CD14-positive monocyte (primary cell): ENCODE measurements at regions not wholly inside any gene's neighbourhood (a gene's known extent, or its start where the extent isn't known, plus 50 kb on each side); places are given as distances from the start of the nearest gene placed in this dataset.

Experiments used
- DNase-seq, 3 donors: peaks; one replicate each; pipeline ENCODE4 v3.0.0-alpha.2; 2011 to 2022
- H2AFZ ChIP-seq: 2 replicates; pipeline ENCODE4 v1.6.0; 2012; ENCODE audit warnings: mild to moderate bottlenecking, low read depth, low read length, inconsistent platforms; ENCODE audit not compliant: insufficient read depth, poor library complexity, severe bottlenecking
- H3K27ac ChIP-seq, 2 donors: 1 replicate in 1 of 2; 2 replicates in 1 of 2; pipeline ENCODE4 v1.5.1; 2012 to 2013; ENCODE audit warnings: low read length in 2 of 2, control low read depth in 1 of 2, inconsistent platforms in 1 of 2, low read depth in 1 of 2, mild to moderate bottlenecking in 1 of 2
- H3K27me3 ChIP-seq, 2 donors: one replicate each; pipeline versions ENCODE4 v1.6.0 to v1.6.1; 2011 to 2013; ENCODE audit warnings: low read length in 2 of 2; ENCODE audit not compliant: control insufficient read depth in 2 of 2, insufficient read depth in 2 of 2
- H3K36me3 ChIP-seq, 2 donors: replicated peaks in 1 of 2; 1 replicate in 1 of 2; 2 replicates in 1 of 2; pipeline versions ENCODE4 v1.5.1 to v1.6.1; 2012 to 2013; ENCODE audit warnings: low read length in 2 of 2, control low read depth in 1 of 2, inconsistent platforms in 1 of 2, mild to moderate bottlenecking in 1 of 2; ENCODE audit not compliant: insufficient read depth in 2 of 2, control insufficient read depth in 1 of 2
- H3K4me1 ChIP-seq, 2 donors: 1 replicate in 1 of 2; 2 replicates in 1 of 2; pipeline versions ENCODE4 v1.5.1 to v1.6.1; 2012 to 2013; ENCODE audit warnings: low read length in 2 of 2, control low read depth in 1 of 2, inconsistent platforms in 1 of 2, mild to moderate bottlenecking in 1 of 2, moderate library complexity in 1 of 2; ENCODE audit not compliant: insufficient read depth in 2 of 2, control insufficient read depth in 1 of 2
- H3K4me2 ChIP-seq: replicated peaks from 2 replicates; pipeline ENCODE3; 2012; ENCODE audit warnings: low read length, moderate library complexity, mild to moderate bottlenecking; ENCODE audit not compliant: poor library complexity, severe bottlenecking; ENCODE audit errors: extremely low read depth
- H3K4me3 ChIP-seq, 3 experiments: fragments of 200-600 bp in 1 of 3; sonication (generic) in 1 of 3; replicated peaks in 1 of 3; 1 replicate in 2 of 3; 2 replicates in 1 of 3; pipeline ENCODE4 v1.5.1; 2011 to 2013; ENCODE audit warnings: low read length in 3 of 3, mild to moderate bottlenecking in 3 of 3, control low read depth in 2 of 3, low read depth in 2 of 3, inconsistent platforms in 1 of 3, moderate library complexity in 1 of 3
- H3K79me2 ChIP-seq: 2 replicates; pipeline ENCODE4 v1.6.0; 2012; ENCODE audit warnings: mild to moderate bottlenecking, control low read depth, inconsistent platforms, low read length, moderate library complexity; ENCODE audit not compliant: insufficient read depth
- H3K9ac ChIP-seq: 2 replicates; pipeline ENCODE4 v1.6.0; 2017; ENCODE audit warnings: low read length, mild to moderate bottlenecking; ENCODE audit not compliant: insufficient read depth, poor library complexity, severe bottlenecking
- H3K9me3 ChIP-seq, 2 donors: replicated peaks in 1 of 2; 1 replicate in 1 of 2; 2 replicates in 1 of 2; pipeline versions ENCODE4 v1.5.1 to v1.6.1; 2012 to 2013; ENCODE audit warnings: low read length in 2 of 2, control low read depth in 1 of 2; ENCODE audit not compliant: control insufficient read depth in 1 of 2, insufficient read depth in 1 of 2
- H4K20me1 ChIP-seq: 2 replicates; pipeline ENCODE4 v1.6.0; 2012; ENCODE audit warnings: mild to moderate bottlenecking, low read length, control low read depth, moderate library complexity; ENCODE audit not compliant: insufficient read depth
- H3K27ac Mint-ChIP-seq, 7 donors: one replicate each; pipeline ENCODE4 v1.8.0; 2020; ENCODE audit warnings: mild to moderate bottlenecking in 7 of 7, mixed read lengths in 7 of 7, moderate library complexity in 6 of 7, inconsistent platforms in 2 of 7
- H3K27me3 Mint-ChIP-seq, 3 donors: one replicate each; pipeline ENCODE4 v1.8.0; 2021 to 2022; ENCODE audit warnings: low read depth in 3 of 3, mild to moderate bottlenecking in 3 of 3, mixed read lengths in 3 of 3, moderate library complexity in 3 of 3, inconsistent platforms in 1 of 3
- H3K36me3 Mint-ChIP-seq, 2 donors: one replicate each; pipeline ENCODE4 v1.8.0; 2020; ENCODE audit warnings: mixed read lengths in 2 of 2, inconsistent platforms in 1 of 2, mild to moderate bottlenecking in 1 of 2
- H3K4me1 Mint-ChIP-seq: one replicate; pipeline ENCODE4 v1.8.0; 2020; ENCODE audit warnings: mild to moderate bottlenecking, mixed read lengths
- H3K4me3 Mint-ChIP-seq, 2 donors: one replicate each; pipeline ENCODE4 v1.8.0; 2020; ENCODE audit warnings: mild to moderate bottlenecking in 2 of 2, mixed read lengths in 2 of 2, moderate library complexity in 1 of 2
- H3K9me3 Mint-ChIP-seq, 7 donors: one replicate each; pipeline ENCODE4 v1.8.0; 2020 to 2022; ENCODE audit warnings: mixed read lengths in 7 of 7, mild to moderate bottlenecking in 6 of 7, moderate library complexity in 6 of 7, inconsistent platforms in 2 of 7
- CTCF ChIP-seq: fragments of 200-600 bp; IDR thresholded peaks from one replicate; pipeline ENCODE4 v1.8.0; 2022; ENCODE audit warnings: antibody characterized with exemption, mild to moderate bottlenecking
- WGBS: methylation state at CpG from one replicate; pipeline ENCODE4 v1.1.5; 2013; ENCODE audit warnings: missing lambda C conversion rate; ENCODE audit not compliant: insufficient coverage; 5-methylcytosine and 5-hydroxymethylcytosine counted together
- intact Hi-C, 2 donors: fragments of 100-400 bp; cut with micrococcal nuclease; formaldehyde crosslinking; loops; one replicate each; pipeline versions ENCODE4 v1.15.0 to v1.15.1; 2023

DNA sequence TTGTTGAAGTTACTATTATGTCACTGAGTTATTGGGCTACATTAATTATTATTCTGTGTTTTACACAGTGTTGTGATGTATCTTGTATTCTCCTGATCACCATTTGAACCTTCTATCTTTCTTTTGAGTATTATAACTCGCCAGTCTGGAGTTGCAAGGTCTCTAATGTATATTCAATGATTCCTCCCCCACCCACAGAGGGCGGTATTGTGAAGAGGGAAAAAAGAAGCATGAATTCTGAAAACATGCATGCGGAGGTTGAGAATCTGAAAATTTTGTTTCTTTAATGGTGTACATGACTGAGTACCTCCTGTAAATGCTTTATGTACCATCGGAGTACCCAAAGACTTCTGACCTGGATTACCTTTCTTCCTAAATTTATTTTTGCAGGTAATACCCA, 266.6 kb downstream of the NR4A2 start:
- Mint-ChIP-seq H3K27me3 (peaks cover 1 to 2% (median 1%) of the 10 kb centered on the region in 3 donors), H3K27ac (no peak overlapping the region), H3K4me1 (no peaks in the 10 kb centered on the region), H3K36me3 (no peaks in the 10 kb centered on the region), H3K4me3 (no peak overlapping the region), H3K9me3 (no peaks in the 10 kb centered on the region)
- no peaks in the 10 kb centered on the region for H4K20me1 ChIP-seq
- no peak for TF ChIP-seq CTCF
- intact Hi-C loops, result no loop called here
- H3K36me3 ChIP-seq, result no peaks in the 10 kb centered on the region
- H3K4me2 ChIP-seq, result no peak overlapping the region
- no peaks in the 10 kb centered on the region for H3K4me1 ChIP-seq
- no peaks in the 10 kb centered on the region for H3K79me2 ChIP-seq
- H3K9me3 ChIP-seq, result no peaks in the 10 kb centered on the region
- no peak overlapping the region for H2AFZ ChIP-seq
- H3K4me3 ChIP-seq, result no peak overlapping the region
- no peak overlapping the region for H3K9ac ChIP-seq
- DNase-seq, result no peak
- no CpG with 5 or more reads among the region's 4 CpGs for WGBS
- H3K27ac ChIP-seq, result no peak overlapping the region
- H3K27me3 ChIP-seq, result no peaks in the 10 kb centered on the region

DNA sequence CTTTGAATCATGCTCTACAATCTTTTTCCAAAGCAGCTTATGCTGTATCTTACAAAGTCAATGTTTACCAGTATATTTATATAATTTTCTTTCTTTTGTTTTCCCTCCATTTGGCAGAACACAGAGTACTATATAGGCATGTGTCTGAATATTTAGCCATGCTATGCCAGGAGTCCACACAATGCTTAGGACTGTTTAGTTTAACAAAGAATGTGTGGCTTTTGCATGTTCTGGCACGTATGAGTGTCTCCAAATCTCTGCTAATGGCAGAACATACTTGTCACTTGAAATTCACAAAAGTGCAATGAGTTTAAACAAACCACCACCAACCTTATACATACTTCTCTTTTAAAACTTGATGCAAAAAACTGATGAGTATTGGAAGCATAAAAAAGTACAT, 268.0 kb downstream of the NR4A2 start:
- Histone ChIP-seq H3K27ac (no peak overlapping the region), H3K4me3 (no peak overlapping the region), H3K9me3 (no peaks in the 10 kb centered on the region), H3K36me3 (no peaks in the 10 kb centered on the region), H3K4me1 (no peaks in the 10 kb centered on the region), H3K27me3 (no peaks in the 10 kb centered on the region), H2AFZ (no peak overlapping the region), H4K20me1 (no peaks in the 10 kb centered on the region), H3K9ac (no peak overlapping the region), H3K4me2 (no peak overlapping the region), H3K79me2 (no peaks in the 10 kb centered on the region)
- Mint-ChIP-seq H3K4me1 (no peaks in the 10 kb centered on the region), H3K27ac (no peak overlapping the region), H3K27me3 (peaks cover 1 to 2% (median 2%) of the 10 kb centered on the region in 3 donors), H3K4me3 (no peak overlapping the region), H3K9me3 (peaks cover 0 to under 1% (median 0%) of the 10 kb centered on the region in 7 donors), H3K36me3 (no peaks in the 10 kb centered on the region)
- no peak for DNase-seq
- no CpG with 5 or more reads among the region's 1 CpG for WGBS
- intact Hi-C loops, result no loop called here
- TF ChIP-seq CTCF, result no peak
